LNCAP (cell line): ENCODE measurements at regions not wholly inside any gene's neighbourhood (a gene's known extent, or its start where the extent isn't known, plus 50 kb on each side); places are given as distances from the start of the nearest gene placed in this dataset.

Source experiments
- TF ChIP-seq, protein P1 (sequence below): fragments of 450-650 bp; IDR thresholded peaks from 2 replicates; pipeline ENCODE4 v1.5.1; 2017; ENCODE audit warnings: mild to moderate bottlenecking

DNA sequence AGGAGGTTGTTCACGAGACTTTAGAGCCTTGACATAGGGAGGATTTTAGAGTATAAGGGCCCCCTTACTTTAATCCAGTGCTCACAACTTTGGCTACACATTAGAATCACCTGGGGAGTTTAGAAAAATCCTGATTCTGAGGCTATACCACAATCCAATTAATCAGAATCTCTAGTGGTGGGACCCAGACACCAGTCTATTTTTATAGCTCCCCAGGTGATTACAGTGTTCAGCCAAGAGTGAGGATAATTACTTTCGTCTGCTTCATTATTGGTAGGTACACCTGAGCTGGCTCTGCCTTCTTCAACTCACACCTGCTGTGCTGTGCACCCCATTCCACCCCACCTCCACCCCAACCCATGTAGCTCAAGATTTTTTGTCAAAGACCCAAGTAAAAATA, 141.3 kb upstream of the EPB41L4A start:
- TF ChIP-seq, protein P1, sequence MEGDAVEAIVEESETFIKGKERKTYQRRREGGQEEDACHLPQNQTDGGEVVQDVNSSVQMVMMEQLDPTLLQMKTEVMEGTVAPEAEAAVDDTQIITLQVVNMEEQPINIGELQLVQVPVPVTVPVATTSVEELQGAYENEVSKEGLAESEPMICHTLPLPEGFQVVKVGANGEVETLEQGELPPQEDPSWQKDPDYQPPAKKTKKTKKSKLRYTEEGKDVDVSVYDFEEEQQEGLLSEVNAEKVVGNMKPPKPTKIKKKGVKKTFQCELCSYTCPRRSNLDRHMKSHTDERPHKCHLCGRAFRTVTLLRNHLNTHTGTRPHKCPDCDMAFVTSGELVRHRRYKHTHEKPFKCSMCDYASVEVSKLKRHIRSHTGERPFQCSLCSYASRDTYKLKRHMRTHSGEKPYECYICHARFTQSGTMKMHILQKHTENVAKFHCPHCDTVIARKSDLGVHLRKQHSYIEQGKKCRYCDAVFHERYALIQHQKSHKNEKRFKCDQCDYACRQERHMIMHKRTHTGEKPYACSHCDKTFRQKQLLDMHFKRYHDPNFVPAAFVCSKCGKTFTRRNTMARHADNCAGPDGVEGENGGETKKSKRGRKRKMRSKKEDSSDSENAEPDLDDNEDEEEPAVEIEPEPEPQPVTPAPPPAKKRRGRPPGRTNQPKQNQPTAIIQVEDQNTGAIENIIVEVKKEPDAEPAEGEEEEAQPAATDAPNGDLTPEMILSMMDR, result no peak

DNA sequence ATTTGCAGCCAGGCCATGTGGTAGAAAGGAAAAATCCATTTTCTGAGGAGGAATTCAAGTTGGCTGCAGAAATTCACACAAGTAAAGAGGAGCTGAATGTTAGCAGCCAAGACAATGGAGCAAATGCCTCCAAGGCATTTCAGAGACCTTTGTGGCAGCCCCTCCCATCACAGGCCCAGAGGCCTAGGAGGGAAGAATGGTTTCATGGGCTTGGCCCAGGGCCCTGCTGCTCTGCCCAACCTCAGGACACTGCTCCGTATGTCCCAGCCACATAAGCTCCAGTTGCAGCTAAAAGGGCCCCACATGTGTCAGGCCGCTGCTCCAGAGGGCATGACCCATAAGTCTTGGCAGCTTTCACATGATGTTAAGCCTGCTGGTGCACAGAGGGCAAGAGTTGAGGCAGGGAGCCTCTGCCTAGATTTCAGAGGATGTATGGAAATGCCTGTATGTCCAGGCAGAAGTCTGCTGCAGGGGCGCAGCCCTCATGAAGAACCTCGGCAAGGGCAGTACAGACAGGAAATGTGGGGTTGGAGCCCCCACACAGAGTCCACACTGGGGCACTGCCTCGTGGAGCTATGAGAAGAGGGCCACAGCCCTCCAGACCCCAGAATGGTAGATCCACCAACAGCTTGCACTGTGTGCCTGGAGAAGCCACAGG, 144.2 kb upstream of the EPB41L4A start:
- TF ChIP-seq, protein P1, result no peak

DNA sequence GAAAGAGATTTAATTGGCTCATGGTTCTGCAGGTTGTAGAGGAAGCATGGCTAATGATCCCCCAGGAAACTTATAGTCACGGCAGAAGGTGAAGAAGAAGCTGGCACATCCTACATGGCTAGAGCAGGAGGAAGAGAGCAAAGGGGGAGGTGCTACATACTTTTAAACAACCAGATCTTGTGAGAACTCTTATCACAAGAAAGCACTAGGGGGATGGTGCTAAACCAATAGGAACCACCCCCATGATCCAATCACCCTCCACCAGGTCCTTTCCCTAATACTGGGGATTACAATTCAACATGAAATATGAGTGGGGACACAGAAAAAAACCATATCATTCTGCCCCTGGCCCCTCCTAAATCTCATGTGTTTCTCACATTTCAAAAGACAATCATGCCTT, 147.2 kb upstream of the EPB41L4A start:
- TF ChIP-seq, protein P1, result no peak

DNA sequence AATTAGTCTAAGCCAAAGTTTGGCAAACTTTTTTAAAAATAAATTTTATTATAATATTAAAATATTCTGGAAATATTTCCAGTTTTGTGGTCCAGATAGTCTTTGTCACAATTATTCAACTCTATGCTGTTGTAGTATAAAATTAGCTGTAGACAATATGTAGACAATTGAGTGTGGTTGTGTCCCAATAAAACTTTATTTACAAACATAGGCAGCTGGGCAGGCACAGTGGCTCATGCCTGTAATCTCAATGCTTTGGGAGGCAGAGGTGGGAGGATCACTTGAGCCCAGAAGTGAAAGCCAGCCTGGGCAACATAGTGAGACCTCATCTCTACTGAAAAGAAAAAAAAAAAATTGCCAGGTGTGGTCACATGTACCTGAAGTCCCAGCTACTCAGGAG, 150.5 kb upstream of the EPB41L4A start:
- TF ChIP-seq, protein P1, result no peak

DNA sequence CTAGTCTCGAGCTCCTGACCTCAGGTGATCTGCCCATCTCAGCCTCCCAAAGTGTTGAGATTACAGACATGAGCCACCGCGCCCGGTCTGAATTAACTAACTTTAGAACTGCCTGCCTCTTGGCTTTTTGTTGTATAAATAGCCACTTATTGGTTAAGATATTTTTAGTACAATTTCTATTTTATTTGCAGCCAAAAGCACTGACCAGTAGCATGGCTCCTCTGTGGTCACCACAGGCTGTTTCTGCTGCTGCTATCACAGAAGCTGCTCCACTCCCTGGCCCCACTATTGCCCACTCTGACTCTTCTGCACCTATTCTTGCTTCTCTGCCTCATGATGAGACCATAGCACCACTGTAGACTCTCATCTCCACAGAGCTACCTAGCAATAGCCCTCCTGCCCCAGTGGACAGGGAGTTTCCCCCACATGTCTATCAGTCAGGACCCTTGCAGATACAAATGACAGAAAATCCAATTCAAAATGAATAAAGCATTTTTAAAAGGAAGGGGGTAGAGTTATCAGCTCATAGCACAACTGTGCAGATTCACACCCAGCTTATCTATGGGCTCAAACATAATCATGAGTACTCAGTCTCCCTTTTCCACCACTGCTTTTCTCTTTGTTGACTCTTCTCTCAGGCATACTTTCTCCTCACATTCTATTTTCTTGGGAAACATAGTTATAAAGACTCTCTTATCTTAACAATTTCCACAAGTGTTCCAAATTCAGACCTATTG, 151.8 kb upstream of the EPB41L4A start:
- TF ChIP-seq, protein P1, result no peak

DNA sequence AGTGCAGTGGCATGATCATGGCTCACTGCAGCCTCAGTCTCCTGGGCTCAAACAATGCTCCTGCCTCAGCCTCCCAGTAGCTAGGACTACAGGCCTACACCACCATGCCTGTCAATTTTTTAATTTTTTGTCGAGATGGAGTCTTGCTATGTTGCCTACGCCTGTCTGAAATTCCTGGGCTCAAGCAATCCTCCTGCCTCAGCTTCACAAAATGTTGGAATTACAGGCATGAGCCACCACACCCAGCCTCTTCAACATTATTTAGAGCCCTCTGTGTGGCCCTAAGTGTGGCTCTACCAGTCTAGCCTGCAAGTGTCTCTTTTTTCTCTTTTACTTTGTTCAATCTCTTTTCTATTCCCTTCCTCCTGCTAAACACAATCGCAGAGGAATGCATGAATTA, 154.4 kb upstream of the EPB41L4A start:
- TF ChIP-seq, protein P1, result no peak

DNA sequence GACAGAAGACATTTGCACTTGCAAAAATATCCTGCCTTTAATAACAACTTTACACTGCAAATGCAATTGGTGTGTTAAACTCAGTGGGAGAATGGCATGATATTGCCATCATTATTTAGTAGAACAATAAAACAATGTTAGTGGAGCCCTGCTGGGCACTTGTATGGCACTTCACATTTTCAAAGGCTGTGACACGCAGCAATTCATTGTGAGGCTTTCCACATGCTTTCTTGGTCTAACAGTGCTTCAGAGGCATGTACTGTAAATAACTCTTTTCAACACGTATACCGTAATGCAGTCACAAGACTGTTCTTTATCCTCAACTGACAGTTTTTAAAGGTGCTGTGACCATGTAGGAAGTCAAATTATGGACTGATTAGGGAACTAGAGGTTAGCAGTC, 155.5 kb upstream of the EPB41L4A start:
- TF ChIP-seq, protein P1, result no peak
